ENCODE measurements at regions not wholly inside any gene's neighbourhood (a gene's known extent, or its start where the extent isn't known, plus 50 kb on each side); places are given as distances from the start of the nearest gene placed in this dataset.

DNA sequence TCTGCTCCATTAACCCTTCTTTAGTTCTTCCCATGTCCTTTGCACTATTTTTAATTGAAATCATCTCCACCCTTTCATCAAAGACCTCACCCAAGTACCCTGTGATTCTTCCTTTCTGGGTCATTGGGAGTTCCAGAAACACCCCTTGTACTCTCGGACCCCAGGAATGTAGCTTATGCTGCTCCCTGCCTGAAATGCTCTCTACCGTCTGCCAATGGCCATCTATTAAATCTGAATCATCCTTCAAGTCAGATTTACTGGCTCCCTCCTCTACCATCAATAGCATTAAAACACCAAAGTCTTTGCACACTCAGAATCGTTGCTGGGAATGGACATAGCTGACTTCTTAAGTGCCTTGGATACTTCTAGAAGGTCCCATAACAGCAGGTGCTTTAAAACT, 73.2 kb upstream of the GADD45A start:
- H2BK20ac ChIP-seq (ENCODE audit: low read length), result no peak overlapping the region
- H3K14ac ChIP-seq (ENCODE audit: insufficient read length), result no peak overlapping the region
- no peaks in the 10 kb centered on the region for H4K20me1 ChIP-seq (replicated peaks in 1 of 2; ENCODE audit: control insufficient read depth in 1 of 2, insufficient read depth in 2 of 2, low read length in 2 of 2)
- no peaks in the 10 kb centered on the region for H3K79me2 ChIP-seq (ENCODE audit: control insufficient read depth in 1 of 2, insufficient read depth in 2 of 2, low read length in 2 of 2)
- no peak overlapping the region for H3K27ac ChIP-seq (ENCODE audit: low read depth, low read length)
- no peak overlapping the region for H3K9ac ChIP-seq (replicated peaks in 1 of 4; ENCODE audit: extremely low read depth in 1 of 4, low read depth in 3 of 4, low read length in 3 of 4)
- no peak overlapping the region for H3K56ac ChIP-seq (replicated peaks; ENCODE audit: insufficient read length, low read depth, low read length)
- DNase-seq (ENCODE audit: low read depth in 1 of 2, low spot score in 2 of 2), result no peak
- H2AK5ac ChIP-seq (ENCODE audit: low read depth, low read length), result no peak overlapping the region
- no peak overlapping the region for H3K4me3 ChIP-seq (ENCODE audit: extremely low read depth in 1 of 4, insufficient read depth in 2 of 4, low read depth in 3 of 4, low read length in 4 of 4)
- H4K8ac ChIP-seq (ENCODE audit: extremely low read depth, insufficient read depth, low read length), result no peak overlapping the region
- H3K79me1 ChIP-seq (ENCODE audit: low read depth, low read length), result no peaks in the 10 kb centered on the region
- no peak overlapping the region for H3K4me2 ChIP-seq (ENCODE audit: insufficient read depth in 1 of 2, low read depth in 2 of 2, low read length in 2 of 2)
- no peak overlapping the region for H3K23ac ChIP-seq (ENCODE audit: insufficient read length)
- no peak for FAIRE-seq
- no peak overlapping the region for H2BK120ac ChIP-seq (replicated peaks; ENCODE audit: low read depth, low read length)
- H3K4me1 ChIP-seq (replicated peaks in 1 of 4; ENCODE audit: control insufficient read depth in 3 of 4, insufficient read depth in 4 of 4, low read length in 3 of 4), result no peaks in the 10 kb centered on the region
- H2BK12ac ChIP-seq (ENCODE audit: low read depth, low read length), result no peak overlapping the region
- no peak overlapping the region for H2BK15ac ChIP-seq (ENCODE audit: low read length)
- H2BK5ac ChIP-seq (ENCODE audit: low read depth, low read length), result no peak overlapping the region
- no peaks in the 10 kb centered on the region for H3K36me3 ChIP-seq (ENCODE audit: control insufficient read depth in 2 of 4, insufficient read depth in 4 of 4, low read length in 3 of 4)
- CTCF ChIA-PET (ENCODE audit: partially characterized antibody), result interaction anchor here (0.9 to 1.4 kb wide), 2 partner anchors 36 to 50 kb away, joined by 3 to 4 read pairs; no protein-coding TSS in a partner anchor
- no peak overlapping the region for H4K5ac ChIP-seq (ENCODE audit: insufficient read length, low read depth, low read length)
- H3K27me3 ChIP-seq (replicated peaks in 1 of 4; ENCODE audit: control insufficient read depth in 3 of 4, extremely low read depth in 1 of 4, insufficient read depth in 3 of 4, low read length in 3 of 4), result no peaks in the 10 kb centered on the region
- no peak overlapping the region for H3K18ac ChIP-seq (ENCODE audit: extremely low read depth, low read length)
- H3K9me3 ChIP-seq (ENCODE audit: insufficient read depth in 2 of 2, low read depth in 1 of 2, low read length in 1 of 2), result no peaks in the 10 kb centered on the region
- 78% methylated on average over 3 of the region's 3 CpGs; no CpG with 5 or more reads in 1 of the 2 experiments for WGBS, 2 experiments (ENCODE audit: extremely low coverage in 1 of 2, insufficient coverage in 1 of 2, insufficient read length in 1 of 2, insufficient replicate concordance in 2 of 2, low coverage in 1 of 2, low lambda C conversion rate in 2 of 2, missing lambda C conversion rate in 1 of 2)
- POLR2A ChIA-PET (ENCODE audit: partially characterized antibody), result no interaction called here
- H3K23me2 ChIP-seq (ENCODE audit: low read depth, low read length), result no peaks in the 10 kb centered on the region
- H2AFZ ChIP-seq (ENCODE audit: low read length), result no peak overlapping the region
- no peak overlapping the region for H3K4ac ChIP-seq (replicated peaks; ENCODE audit: insufficient read length, low read depth, low read length)
- no peak overlapping the region for H4K91ac ChIP-seq (replicated peaks; ENCODE audit: insufficient read length, low read length)
- TF ChIP-seq PHF8 (conservative IDR thresholded peaks at IDR 0.05; ENCODE audit: low read depth, low read length), result no peak
- TF ChIP-seq NRF1 (IDR thresholded peaks at IDR 0.05; ENCODE audit: low read depth, low read length), result no peak
- TF ChIP-seq EP300 (IDR thresholded peaks at IDR 0.05; ENCODE audit: borderline replicate concordance in 1 of 2, low read depth in 2 of 2, low read length in 2 of 2), result no peak
- no peak for TF ChIP-seq SAP30 (IDR thresholded peaks at IDR 0.05; ENCODE audit: insufficient read depth, insufficient replicate concordance, low read length)
- no peak for TF ChIP-seq RAD21 (IDR thresholded peaks at IDR 0.05 in 1 of 2, conservative IDR thresholded peaks at IDR 0.05 in 1 of 2; ENCODE audit: low read depth in 2 of 2, low read length in 2 of 2)
- TF ChIP-seq SIX5 (IDR thresholded peaks at IDR 0.05; ENCODE audit: low read depth, low read length), result no peak
- TF ChIP-seq, protein P1, sequence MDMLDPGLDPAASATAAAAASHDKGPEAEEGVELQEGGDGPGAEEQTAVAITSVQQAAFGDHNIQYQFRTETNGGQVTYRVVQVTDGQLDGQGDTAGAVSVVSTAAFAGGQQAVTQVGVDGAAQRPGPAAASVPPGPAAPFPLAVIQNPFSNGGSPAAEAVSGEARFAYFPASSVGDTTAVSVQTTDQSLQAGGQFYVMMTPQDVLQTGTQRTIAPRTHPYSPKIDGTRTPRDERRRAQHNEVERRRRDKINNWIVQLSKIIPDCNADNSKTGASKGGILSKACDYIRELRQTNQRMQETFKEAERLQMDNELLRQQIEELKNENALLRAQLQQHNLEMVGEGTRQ (IDR thresholded peaks at IDR 0.05; ENCODE audit: low read length), result no peak
- TF ChIP-seq JUN (IDR thresholded peaks at IDR 0.05; ENCODE audit: low read depth, low read length), result no peak
- TF ChIP-seq, protein P2, sequence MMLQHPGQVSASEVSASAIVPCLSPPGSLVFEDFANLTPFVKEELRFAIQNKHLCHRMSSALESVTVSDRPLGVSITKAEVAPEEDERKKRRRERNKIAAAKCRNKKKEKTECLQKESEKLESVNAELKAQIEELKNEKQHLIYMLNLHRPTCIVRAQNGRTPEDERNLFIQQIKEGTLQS (IDR thresholded peaks at IDR 0.05; ENCODE audit: insufficient read depth, low read depth, low read length), result no peak
- no peak for TF ChIP-seq TAF7 (optimal IDR thresholded peaks at IDR 0.05; ENCODE audit: borderline replicate concordance, low read depth, low read length)
- no peak for TF ChIP-seq EGR1 (IDR thresholded peaks at IDR 0.05; ENCODE audit: borderline replicate concordance, low read depth, low read length)
- no peak for TF ChIP-seq CTBP2 (IDR thresholded peaks at IDR 0.05; ENCODE audit: borderline replicate concordance, insufficient read depth, insufficient read length, low read length)

Measured in H1 (cell line).